ENCODE measurements at regions not wholly inside any gene's neighbourhood (a gene's known extent, or its start where the extent isn't known, plus 50 kb on each side); places are given as distances from the start of the nearest gene placed in this dataset.

DNA sequence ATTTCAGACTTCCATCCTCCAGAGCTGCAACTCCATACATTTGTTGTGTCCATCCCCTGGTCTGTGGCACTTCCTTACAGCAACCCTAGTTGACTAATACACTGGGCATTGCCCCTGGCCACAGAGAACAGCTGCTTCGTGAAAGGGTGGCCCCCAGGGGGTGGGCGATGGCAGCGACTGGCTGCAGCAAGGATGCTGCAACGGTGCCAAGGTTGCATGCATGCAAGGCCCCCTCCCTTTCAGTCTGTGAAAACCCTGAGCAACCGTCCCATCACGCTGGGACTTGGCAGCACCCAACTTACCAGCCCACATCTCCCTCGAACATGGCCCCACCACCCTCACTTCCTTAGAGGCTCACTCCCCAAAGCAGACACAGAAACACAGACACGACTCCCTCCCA lies 162.5 kb downstream of the MED10 start:
- H3K27ac ChIP-seq (ENCODE audit: low read depth, low read length), result no peak overlapping the region
- no peak overlapping the region for H4K5ac ChIP-seq (ENCODE audit: insufficient read length, low read depth, low read length)
- no peak overlapping the region for H2BK5ac ChIP-seq (ENCODE audit: low read depth, low read length)
- H2AK5ac ChIP-seq (ENCODE audit: low read depth, low read length), result no peak overlapping the region
- no peak overlapping the region for H4K8ac ChIP-seq (ENCODE audit: extremely low read depth, insufficient read depth, low read length)
- H3K18ac ChIP-seq (ENCODE audit: extremely low read depth, low read length), result no peak overlapping the region
- H2AFZ ChIP-seq (ENCODE audit: low read length), result no peak overlapping the region
- H3K27me3 ChIP-seq (replicated peaks in 1 of 4; ENCODE audit: control insufficient read depth in 3 of 4, extremely low read depth in 1 of 4, insufficient read depth in 3 of 4, low read length in 3 of 4), result no peaks in the 10 kb centered on the region
- no peak overlapping the region for H4K91ac ChIP-seq (replicated peaks; ENCODE audit: insufficient read length, low read length)
- no peak overlapping the region for H3K4me2 ChIP-seq (ENCODE audit: insufficient read depth in 1 of 2, low read depth in 2 of 2, low read length in 2 of 2)
- 84% methylated on average over 8 of the region's 8 CpGs; no CpG with 5 or more reads in 1 of the 2 experiments for WGBS, 2 experiments (ENCODE audit: extremely low coverage in 1 of 2, insufficient coverage in 1 of 2, insufficient read length in 1 of 2, insufficient replicate concordance in 2 of 2, low coverage in 1 of 2, low lambda C conversion rate in 2 of 2, missing lambda C conversion rate in 1 of 2)
- H2BK120ac ChIP-seq (replicated peaks; ENCODE audit: low read depth, low read length), result no peak overlapping the region
- no peaks in the 10 kb centered on the region for H3K9me3 ChIP-seq (ENCODE audit: insufficient read depth in 2 of 2, low read depth in 1 of 2, low read length in 1 of 2)
- no peak overlapping the region for H2BK12ac ChIP-seq (ENCODE audit: low read depth, low read length)
- H3K4me3 ChIP-seq (ENCODE audit: extremely low read depth in 1 of 4, insufficient read depth in 2 of 4, low read depth in 3 of 4, low read length in 4 of 4), result no peak overlapping the region
- no peak for FAIRE-seq
- no peak overlapping the region for H3K23ac ChIP-seq (ENCODE audit: insufficient read length)
- H3K56ac ChIP-seq (replicated peaks; ENCODE audit: insufficient read length, low read depth, low read length), result no peak overlapping the region
- ChIA-PET POLR2A (ENCODE audit: partially characterized antibody) (no interaction called here), CTCF (ENCODE audit: partially characterized antibody) (interaction anchor here (1.3 kb wide), 1 partner anchor 12 kb away, joined by 4 read pairs; no protein-coding TSS in a partner anchor)
- no peaks in the 10 kb centered on the region for H3K36me3 ChIP-seq (ENCODE audit: control insufficient read depth in 2 of 4, insufficient read depth in 4 of 4, low read length in 3 of 4)
- no peak overlapping the region for H3K9ac ChIP-seq (replicated peaks in 1 of 4; ENCODE audit: extremely low read depth in 1 of 4, low read depth in 3 of 4, low read length in 3 of 4)
- no peak overlapping the region for H2BK20ac ChIP-seq (ENCODE audit: low read length)
- no peak overlapping the region for H3K4ac ChIP-seq (replicated peaks; ENCODE audit: insufficient read length, low read depth, low read length)
- H3K14ac ChIP-seq (ENCODE audit: insufficient read length), result no peak overlapping the region
- peaks cover 0 to 2% (median 0%) of the 10 kb centered on the region in 4 experiments; a peak in 1 of 7 replicates for H3K4me1 ChIP-seq (replicated peaks in 1 of 4; ENCODE audit: control insufficient read depth in 3 of 4, insufficient read depth in 4 of 4, low read length in 3 of 4)
- no peak overlapping the region for H2BK15ac ChIP-seq (ENCODE audit: low read length)
- DNase-seq (ENCODE audit: low read depth in 1 of 2, low spot score in 2 of 2), result no peak
- no peaks in the 10 kb centered on the region for H3K79me2 ChIP-seq (ENCODE audit: control insufficient read depth in 1 of 2, insufficient read depth in 2 of 2, low read length in 2 of 2)
- no peaks in the 10 kb centered on the region for H3K79me1 ChIP-seq (ENCODE audit: low read depth, low read length)
- no peaks in the 10 kb centered on the region for H4K20me1 ChIP-seq (replicated peaks in 1 of 2; ENCODE audit: control insufficient read depth in 1 of 2, insufficient read depth in 2 of 2, low read length in 2 of 2)
- no peaks in the 10 kb centered on the region for H3K23me2 ChIP-seq (ENCODE audit: low read depth, low read length)
- no peak for TF ChIP-seq CTBP2 (IDR thresholded peaks at IDR 0.05; ENCODE audit: borderline replicate concordance, insufficient read depth, insufficient read length, low read length)
- TF ChIP-seq RAD21 (IDR thresholded peaks at IDR 0.05 in 1 of 2, conservative IDR thresholded peaks at IDR 0.05 in 1 of 2; ENCODE audit: low read depth in 2 of 2, low read length in 2 of 2), result no peak
- no peak for TF ChIP-seq SUZ12 (IDR thresholded peaks at IDR 0.05; ENCODE audit: low read length)
- TF ChIP-seq KDM4A (IDR thresholded peaks at IDR 0.05; ENCODE audit: low read depth, low read length, severe bottlenecking), result no peak
- no peak for TF ChIP-seq EP300 (IDR thresholded peaks at IDR 0.05; ENCODE audit: borderline replicate concordance in 1 of 2, low read depth in 2 of 2, low read length in 2 of 2)
- no peak for TF ChIP-seq PHF8 (conservative IDR thresholded peaks at IDR 0.05; ENCODE audit: low read depth, low read length)
- TF ChIP-seq JUN (IDR thresholded peaks at IDR 0.05; ENCODE audit: low read depth, low read length), result no peak
- TF ChIP-seq BRCA1 (IDR thresholded peaks at IDR 0.05; ENCODE audit: low read depth, low read length), result no peak
- no peak for TF ChIP-seq SP4 (IDR thresholded peaks at IDR 0.05; ENCODE audit: low read length)
- no peak for TF ChIP-seq TCF12 (IDR thresholded peaks at IDR 0.05; ENCODE audit: low read depth, low read length)
- TF ChIP-seq BCL11A (IDR thresholded peaks at IDR 0.05; ENCODE audit: low read depth in 2 of 2, low read length in 2 of 2), result no peak
- TF ChIP-seq, protein P1, sequence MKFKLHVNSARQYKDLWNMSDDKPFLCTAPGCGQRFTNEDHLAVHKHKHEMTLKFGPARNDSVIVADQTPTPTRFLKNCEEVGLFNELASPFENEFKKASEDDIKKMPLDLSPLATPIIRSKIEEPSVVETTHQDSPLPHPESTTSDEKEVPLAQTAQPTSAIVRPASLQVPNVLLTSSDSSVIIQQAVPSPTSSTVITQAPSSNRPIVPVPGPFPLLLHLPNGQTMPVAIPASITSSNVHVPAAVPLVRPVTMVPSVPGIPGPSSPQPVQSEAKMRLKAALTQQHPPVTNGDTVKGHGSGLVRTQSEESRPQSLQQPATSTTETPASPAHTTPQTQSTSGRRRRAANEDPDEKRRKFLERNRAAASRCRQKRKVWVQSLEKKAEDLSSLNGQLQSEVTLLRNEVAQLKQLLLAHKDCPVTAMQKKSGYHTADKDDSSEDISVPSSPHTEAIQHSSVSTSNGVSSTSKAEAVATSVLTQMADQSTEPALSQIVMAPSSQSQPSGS (IDR thresholded peaks at IDR 0.05; ENCODE audit: low read length), result no peak
- no peak for TF ChIP-seq TEAD4 (IDR thresholded peaks at IDR 0.05; ENCODE audit: low read depth, low read length)

Data from H1 (cell line).